Ascending aorta (tissue), 2 donors: ENCODE measurements at regions not wholly inside any gene's neighbourhood (a gene's known extent, or its start where the extent isn't known, plus 50 kb on each side); places are given as distances from the start of the nearest gene placed in this dataset.
"Not testable (repeated sequence)": the region's sequence is repeated elsewhere in the genome, so short reads cannot be mapped to it uniquely, and the experiment has no call there.

Experiments
- DNase-seq, 2 donors: peaks; one replicate each; pipeline ENCODE4 v3.0.0-alpha.2; 2019; ENCODE audit warnings: low spot score in 2 of 2
- H3K27ac ChIP-seq, 2 donors: fragments of 200-600 bp; sonication (generic); one replicate each; pipeline ENCODE4 v1.5.1; 2016 to 2017; ENCODE audit warnings: mild to moderate bottlenecking in 1 of 2
- H3K27me3 ChIP-seq: fragments of 200-600 bp; sonication (generic); one replicate; pipeline ENCODE4 v1.5.1; 2017
- H3K36me3 ChIP-seq, 2 donors: fragments of 200-600 bp; sonication (generic); one replicate each; pipeline ENCODE4 v1.5.1; 2016
- H3K4me1 ChIP-seq, 2 donors: fragments of 200-600 bp; sonication (generic); one replicate each; pipeline ENCODE4 v1.5.1; 2016 to 2017; ENCODE audit warnings: mild to moderate bottlenecking in 1 of 2
- H3K4me3 ChIP-seq, 2 donors: fragments of 200-600 bp; sonication (generic); one replicate each; pipeline ENCODE4 v1.5.1; 2016 to 2017; ENCODE audit warnings: mild to moderate bottlenecking in 1 of 2
- H3K9me3 ChIP-seq, 2 donors: fragments of 200-600 bp; sonication (generic); one replicate each; pipeline ENCODE4 v1.5.1; 2016
- CTCF ChIP-seq, 3 experiments: fragments of 200-600 bp in 2 of 3; fragments of 450-650 bp in 1 of 3; sonication (generic) in 2 of 3; IDR thresholded peaks; one replicate each; pipeline ENCODE4 v1.5.1; 2016 to 2019; ENCODE audit warnings: antibody characterized with exemption in 3 of 3, mild to moderate bottlenecking in 1 of 3, moderate library complexity in 1 of 3
- intact Hi-C: fragments of 100-400 bp; cut with DNase I; formaldehyde crosslinking; loops from one replicate; pipeline ENCODE4 v1.15.1; 2023

GRCh38 chr14:49960453-49960852 is 67.6 kb downstream of the ARF6 start:
- H3K9me3 ChIP-seq: no peaks in the 10 kb centered on the region
- intact Hi-C loops: no loop called here
- no peak for TF ChIP-seq CTCF (IDR thresholded peaks at IDR 0.05)
- no peaks in the 10 kb centered on the region for H3K27me3 ChIP-seq
- no peaks in the 10 kb centered on the region for H3K36me3 ChIP-seq
- no peak for DNase-seq
- H3K27ac ChIP-seq: no peak overlapping the region
- no peaks in the 10 kb centered on the region for H3K4me1 ChIP-seq
- no peak overlapping the region for H3K4me3 ChIP-seq

DNA sequence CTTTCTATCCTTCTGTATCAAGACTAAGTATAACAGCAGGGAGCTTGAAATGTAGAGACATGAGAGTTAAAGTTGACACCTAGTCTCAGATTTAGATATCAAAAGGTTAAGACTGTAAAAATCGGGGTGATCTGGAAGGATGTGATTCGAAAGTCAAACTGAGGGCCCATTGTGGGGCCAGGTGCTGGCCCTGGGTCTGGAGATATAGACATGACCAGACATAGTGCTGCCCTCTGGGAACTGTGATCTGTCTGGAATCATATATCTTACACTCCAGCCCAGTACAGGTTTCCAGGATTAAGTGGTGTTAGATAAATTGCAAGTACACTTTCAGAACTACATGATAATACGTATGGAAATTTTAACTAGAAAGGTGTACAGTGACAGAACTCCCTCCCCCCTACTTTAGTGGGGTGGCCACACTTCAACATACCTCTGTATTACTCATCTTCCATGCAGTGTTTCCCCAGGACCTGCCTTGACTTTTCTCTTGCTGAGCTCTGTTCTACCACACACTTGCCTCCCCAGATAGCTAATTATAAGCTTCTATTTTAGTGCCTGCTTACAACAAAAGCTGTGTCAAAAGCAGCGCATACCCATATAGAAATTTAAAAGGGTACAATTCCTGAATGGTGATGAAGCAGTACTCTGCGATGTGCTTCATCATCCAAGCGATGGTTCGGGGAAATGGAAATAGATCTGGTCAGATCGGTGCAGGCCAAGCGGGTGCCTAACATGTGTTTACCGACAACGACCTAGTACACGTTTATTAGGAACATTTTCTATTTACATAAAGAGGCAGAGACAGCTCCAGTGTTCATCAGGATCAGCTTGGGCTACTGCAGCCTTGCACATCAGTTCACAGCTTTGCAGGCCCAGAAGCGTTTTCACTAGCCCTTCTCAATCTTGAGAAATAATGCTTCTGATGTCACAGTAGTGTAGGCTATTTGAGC is 68.7 kb downstream of the ARF6 start:
- Histone ChIP-seq H3K36me3 (no peaks in the 10 kb centered on the region), H3K27me3 (no peaks in the 10 kb centered on the region), H3K4me1 (no peaks in the 10 kb centered on the region), H3K9me3 (no peaks in the 10 kb centered on the region), H3K27ac (no peak overlapping the region), H3K4me3 (no peak overlapping the region)
- intact Hi-C loops: no loop called here
- DNase-seq: no peak
- TF ChIP-seq CTCF (IDR thresholded peaks at IDR 0.05): no peak

DNA sequence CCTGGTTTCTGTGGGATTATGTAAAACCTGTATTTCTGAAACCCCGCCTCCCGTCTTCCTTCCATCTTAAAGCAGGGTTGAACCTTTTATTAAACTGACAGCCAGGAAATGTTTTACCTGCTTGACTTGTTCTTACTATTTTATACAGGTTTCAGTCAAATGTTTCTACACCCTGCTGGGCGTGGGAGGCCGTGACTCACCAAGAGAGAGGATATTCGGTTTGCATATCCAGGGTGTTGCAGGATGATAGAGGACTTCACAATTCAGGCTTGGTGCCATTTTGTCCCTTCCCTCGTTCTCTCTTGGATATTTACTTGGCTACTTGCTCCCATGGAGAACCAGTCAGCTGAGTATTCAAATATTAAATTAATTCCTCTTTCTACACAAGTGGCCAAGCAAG is 69.7 kb downstream of the ARF6 start:
- no peak for DNase-seq
- Histone ChIP-seq H3K27me3 (no peaks in the 10 kb centered on the region), H3K9me3 (no peaks in the 10 kb centered on the region), H3K4me1 (no peaks in the 10 kb centered on the region), H3K4me3 (no peak overlapping the region), H3K36me3 (no peaks in the 10 kb centered on the region), H3K27ac (no peak overlapping the region)
- no peak for TF ChIP-seq CTCF (IDR thresholded peaks at IDR 0.05)
- intact Hi-C loops: no loop called here

GRCh38 chr14:49965068-49965651 is 72.3 kb downstream of the ARF6 start:
- not testable (repeated sequence) for H3K9me3 ChIP-seq

DNA sequence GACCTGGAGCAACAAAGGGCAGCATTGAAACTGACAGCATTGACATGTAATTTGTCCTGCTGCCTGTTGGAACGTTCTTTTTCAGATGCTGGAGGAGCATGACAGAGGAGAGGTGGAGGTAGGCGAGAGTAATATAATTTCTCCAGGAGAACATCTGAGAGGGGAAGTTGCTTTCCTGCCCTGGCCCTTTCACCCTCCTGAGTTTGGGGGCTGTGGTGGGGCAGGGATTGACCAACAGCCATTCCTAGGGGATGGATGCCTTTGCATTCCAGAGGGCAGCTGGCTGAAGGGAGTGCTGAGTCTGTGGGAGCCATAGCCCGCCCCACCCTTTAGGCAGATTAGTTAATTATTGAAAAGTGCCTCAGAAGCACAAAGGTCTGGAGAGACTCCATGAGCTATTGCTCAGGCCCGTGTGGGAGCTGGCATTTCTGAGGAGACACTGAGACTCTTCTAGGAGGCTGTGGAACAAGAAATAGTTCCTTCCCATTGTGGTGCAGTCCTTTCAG is 73.5 kb downstream of the ARF6 start:
- Histone ChIP-seq H3K27me3 (no peaks in the 10 kb centered on the region), H3K9me3 (no peaks in the 10 kb centered on the region), H3K27ac (no peak overlapping the region), H3K36me3 (no peaks in the 10 kb centered on the region), H3K4me3 (no peak overlapping the region), H3K4me1 (peaks cover 0 to 10% of the 10 kb centered on the region in 2 donors)
- intact Hi-C loops: no loop called here
- DNase-seq: no peak
- no peak for TF ChIP-seq CTCF (IDR thresholded peaks at IDR 0.05)

More at GRCh38 chr14:49965068-49965651, 72.3 kb downstream of the ARF6 start:
- H3K4me1 ChIP-seq, H3K27ac ChIP-seq, H3K36me3 ChIP-seq, H3K27me3 ChIP-seq, intact Hi-C loops, DNase-seq, H3K4me3 ChIP-seq: not testable (repeated sequence)
